OCI-LY1 (cell line): ENCODE measurements at regions not wholly inside any gene's neighbourhood (a gene's known extent, or its start where the extent isn't known, plus 50 kb on each side); places are given as distances from the start of the nearest gene placed in this dataset.

Experiments
- CTCF ChIP-seq: fragments of 200-600 bp; sonication (generic), shearing (Covaris generic); IDR thresholded peaks from 2 replicates; pipeline ENCODE4 v1.5.1; 2017; ENCODE audit warnings: mild to moderate bottlenecking, antibody characterized with exemption, low read length, moderate library complexity, mixed read lengths
- EZH2 ChIP-seq: fragments of 200-600 bp; sonication (generic), shearing (Covaris generic); IDR thresholded peaks from 2 replicates; pipeline ENCODE4 v1.8.0; 2017; ENCODE audit warnings: borderline replicate concordance, mixed run types, mild to moderate bottlenecking, antibody characterized with exemption, low read length, moderate library complexity, mixed read lengths

- TF ChIP-seq CTCF (no peak), EZH2 (no peak)
These were observed 722.7 kb downstream of the TSN start for GRCh38 chr2:122478117-122478516.
